HG03139 (cell line): ENCODE measurements at regions not wholly inside any gene's neighbourhood (a gene's known extent, or its start where the extent isn't known, plus 50 kb on each side); places are given as distances from the start of the nearest gene placed in this dataset.
"Not testable (repeated sequence)": the region's sequence is repeated elsewhere in the genome, so short reads cannot be mapped to it uniquely, and the experiment has no call there.

Experiments
- ATAC-seq: cut with Tn5 transposase; IDR thresholded peaks from one replicate; pipeline ENCODE4 v1.9.1; 2021; ENCODE audit not compliant: unreplicated experiment

- no peak for ATAC-seq
Observed at GRCh38 chr9:80509358-80509757, 937.6 kb downstream of the TLE4 start.

DNA sequence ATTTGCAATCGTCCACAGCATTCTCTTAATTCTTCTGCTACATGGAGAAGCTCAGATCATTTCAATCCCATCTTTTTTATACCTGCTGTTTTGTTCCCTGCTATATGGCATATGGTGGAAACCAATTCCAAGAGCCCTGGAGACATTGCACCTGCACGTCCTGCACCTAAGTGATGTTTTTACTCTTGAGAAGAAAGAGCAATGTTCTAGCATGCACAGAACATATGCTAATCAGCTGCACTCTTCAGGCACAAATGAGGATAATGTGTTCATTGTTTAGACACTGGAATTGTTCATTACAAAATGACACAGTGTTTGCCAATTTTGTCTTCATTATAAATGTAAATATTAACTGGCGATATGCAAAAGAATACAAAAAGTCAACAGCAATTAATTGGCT, 935.8 kb downstream of the TLE4 start:
- ATAC-seq, result no peak

GRCh38 chr9:80504601-80505230, 933.0 kb downstream of the TLE4 start:
- ATAC-seq, result no peak

GRCh38 chr9:80503671-80504281, 932.0 kb downstream of the TLE4 start:
- ATAC-seq, result no peak

DNA sequence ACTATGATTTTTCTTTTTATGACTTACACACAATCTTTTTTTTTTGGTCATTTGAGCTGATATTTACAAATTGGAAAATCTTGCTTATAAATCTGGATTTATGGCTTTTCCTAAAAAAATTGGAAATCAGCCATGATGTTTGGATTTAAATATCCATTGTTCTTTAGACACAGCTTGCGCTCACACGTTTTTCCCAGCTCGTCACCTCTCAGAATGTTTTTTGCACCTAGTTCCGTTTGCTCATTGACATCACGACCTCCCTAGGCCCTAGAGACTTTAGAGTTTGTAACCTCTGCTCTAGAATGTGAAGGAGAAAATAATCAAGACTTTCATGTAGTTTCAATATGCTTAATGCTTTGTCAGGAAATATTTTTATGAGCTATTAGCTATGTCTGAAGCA, 930.5 kb downstream of the TLE4 start:
- no peak for ATAC-seq

GRCh38 chr9:80501635-80502034, 929.9 kb downstream of the TLE4 start:
- no peak for ATAC-seq

DNA sequence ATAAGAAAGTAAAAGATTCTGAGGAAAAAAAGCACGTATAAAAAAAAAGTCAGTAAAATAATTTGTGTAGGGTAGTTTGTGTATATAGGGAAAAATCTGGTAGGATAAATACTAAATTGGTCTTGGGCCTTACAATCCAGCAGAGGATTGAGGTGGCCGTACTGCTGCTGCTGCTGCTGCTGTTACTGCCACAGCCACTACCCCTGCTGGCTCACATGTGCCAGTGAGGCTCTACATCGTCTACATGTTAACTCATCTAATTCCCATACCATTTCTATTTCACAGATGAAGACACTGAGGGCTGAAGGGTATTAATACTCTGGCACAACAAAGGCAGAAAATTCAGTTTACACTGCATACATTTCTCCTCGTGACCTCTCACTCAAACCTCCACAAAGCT, 928.5 kb downstream of the TLE4 start:
- no peak for ATAC-seq

DNA sequence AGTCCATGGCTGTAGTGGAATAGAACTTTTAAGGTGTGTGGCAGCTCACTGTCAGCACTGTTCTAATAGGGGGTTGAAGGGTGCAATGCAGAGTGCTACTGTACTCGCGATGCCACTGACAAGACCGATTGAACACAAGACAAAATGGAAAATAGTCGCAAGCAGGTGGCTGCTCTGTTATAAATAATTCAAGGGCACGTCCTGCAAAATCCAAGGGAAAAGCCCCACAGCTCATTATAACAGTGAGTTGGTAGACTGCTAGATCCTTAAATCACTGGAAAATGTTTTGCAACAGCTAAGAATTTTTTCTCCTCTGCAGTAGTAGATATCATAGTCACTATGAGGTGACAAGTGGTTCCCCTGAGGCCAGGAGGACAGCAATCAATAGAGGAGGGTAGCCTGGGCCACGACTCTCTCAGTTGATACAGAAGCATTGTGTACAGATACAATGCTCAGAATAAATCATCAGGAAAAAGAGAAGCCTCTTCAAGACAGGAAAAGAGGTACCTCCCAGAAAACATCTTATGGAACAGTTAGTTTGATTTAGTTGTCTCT, 926.3 kb downstream of the TLE4 start:
- no peak for ATAC-seq

- no peak for ATAC-seq
Observed at GRCh38 chr9:80496901-80497556, 925.3 kb downstream of the TLE4 start.

DNA sequence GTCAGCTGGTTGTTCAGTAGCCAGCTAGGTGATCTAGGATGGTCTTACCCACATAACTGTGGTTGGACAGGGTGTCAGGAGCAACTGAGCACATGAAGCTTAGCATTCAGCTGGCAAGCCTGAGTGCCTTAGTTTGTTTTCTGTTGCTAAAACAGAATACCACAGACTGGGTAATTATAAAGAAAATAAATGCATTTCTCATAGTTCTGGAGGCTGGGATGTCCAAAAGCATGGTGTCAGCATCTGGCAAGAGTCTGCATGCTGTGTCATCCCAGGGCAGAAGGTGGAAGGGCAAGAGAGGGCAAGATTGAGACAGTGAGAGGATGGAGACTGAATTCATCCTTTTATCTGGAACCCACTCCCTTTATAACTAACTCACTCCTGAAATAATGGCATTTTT, 921.5 kb downstream of the TLE4 start:
- ATAC-seq, result no peak

- ATAC-seq, result no peak
Observed at GRCh38 chr9:80492221-80492620, 920.5 kb downstream of the TLE4 start.

DNA sequence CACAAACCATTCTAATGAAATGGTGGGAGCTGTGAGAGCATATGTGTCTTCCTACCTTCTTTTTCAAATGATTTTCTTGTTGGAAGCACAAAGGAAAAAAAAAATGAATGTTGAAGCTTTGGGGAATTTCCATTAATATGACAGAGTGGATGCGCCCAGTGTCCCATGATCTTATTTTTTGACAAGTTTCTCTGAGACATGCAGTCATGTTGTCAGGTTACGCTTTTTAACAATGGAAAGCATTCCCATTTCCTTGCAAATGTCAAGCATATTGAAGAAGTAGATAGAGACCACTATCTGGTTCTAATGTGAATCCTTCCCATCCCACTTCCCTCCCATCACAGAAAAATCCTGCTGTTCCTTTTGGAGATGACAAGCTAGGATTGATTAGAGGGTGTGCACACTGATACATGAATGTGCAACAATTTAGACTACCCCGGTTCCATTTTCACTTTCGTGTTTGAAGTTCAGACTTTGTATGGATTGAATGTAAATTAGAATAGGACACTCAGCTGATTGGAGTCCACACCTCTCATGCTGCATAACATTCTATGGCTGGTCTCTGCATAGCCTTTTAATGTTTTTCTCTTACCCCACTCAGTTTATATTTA, 919.4 kb downstream of the TLE4 start:
- ATAC-seq, result no peak

- ATAC-seq, result no peak
Observed at GRCh38 chr9:80489329-80489728, 917.6 kb downstream of the TLE4 start.

DNA sequence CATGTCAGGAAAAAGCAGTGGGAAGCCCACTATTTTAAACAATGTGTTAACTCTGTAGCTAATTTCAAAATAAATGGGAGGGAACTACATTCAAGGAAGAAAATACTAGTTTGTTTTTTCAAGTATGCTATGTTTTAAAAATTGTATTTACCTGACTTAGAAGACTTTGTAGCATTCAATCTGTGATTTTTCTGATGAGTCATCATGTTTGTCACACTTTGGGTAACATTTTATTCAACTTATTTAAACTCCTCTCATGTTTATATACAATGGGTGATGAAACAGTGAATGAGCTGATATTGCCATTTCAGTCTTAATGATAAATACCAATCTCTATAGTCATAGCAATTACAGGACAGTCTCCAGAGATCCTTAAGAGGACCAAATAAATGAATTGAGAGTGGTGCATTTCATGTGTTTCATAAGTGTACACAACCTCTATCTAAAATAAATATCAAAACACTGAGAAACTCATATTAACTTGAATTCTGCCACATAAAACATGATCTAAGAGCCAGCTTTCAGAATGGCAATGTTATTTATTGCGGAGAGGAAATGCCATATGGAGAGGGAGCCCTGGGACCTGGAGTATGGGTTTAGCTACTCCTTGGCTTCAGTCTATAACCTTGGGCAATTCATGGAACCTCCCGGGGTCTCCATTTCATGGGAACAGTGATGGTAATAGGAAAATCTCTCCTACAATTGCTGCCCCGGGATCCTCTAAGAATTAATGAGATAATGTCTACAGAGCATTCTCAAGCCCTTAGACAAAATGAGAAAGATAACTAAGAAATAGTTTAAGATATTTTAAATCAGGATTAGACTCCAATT, 913.9 kb downstream of the TLE4 start:
- no peak for ATAC-seq

DNA sequence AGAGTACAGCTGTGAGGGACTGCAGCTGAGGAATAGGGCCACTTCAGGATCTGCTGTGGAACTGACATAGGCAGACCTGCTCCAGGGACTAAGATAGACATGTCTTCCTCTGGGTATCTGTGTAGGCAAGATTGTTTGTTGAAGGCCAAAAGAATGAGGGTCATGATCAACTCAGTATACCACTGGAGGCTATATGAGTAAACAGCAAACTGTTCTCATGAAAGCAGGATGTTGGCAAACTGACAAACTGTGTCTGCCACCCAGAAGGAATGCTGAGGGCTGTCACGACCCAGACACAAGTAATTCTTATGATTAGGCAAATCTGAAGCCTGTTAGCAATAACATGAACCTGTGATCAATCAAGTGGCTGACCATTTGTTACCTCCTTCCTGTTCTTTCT, 910.5 kb downstream of the TLE4 start:
- ATAC-seq, result not testable (repeated sequence)

GRCh38 chr9:80467632-80468031, 895.9 kb downstream of the TLE4 start:
- no peak for ATAC-seq

GRCh38 chr9:80465556-80465955, 893.8 kb downstream of the TLE4 start:
- ATAC-seq, result no peak

DNA sequence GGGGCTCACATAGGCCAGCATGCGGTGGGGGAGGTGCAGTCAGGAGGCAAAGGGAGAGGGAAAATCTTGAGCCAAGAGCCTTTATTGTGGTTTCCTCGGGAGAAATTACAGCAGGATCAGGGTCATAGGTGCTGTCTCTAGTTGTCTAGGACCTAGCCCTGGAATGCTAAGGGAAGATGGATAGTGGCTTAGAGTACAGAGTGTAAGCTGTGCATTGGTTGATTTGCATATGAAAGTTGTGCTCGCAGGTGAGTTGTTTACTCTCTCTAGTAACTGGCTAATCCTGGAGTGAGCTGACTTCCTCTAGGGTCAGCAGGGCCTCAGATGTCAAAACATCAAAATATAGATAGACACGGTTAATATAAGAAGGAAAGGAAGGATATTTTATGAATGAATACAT, 877.7 kb downstream of the TLE4 start:
- no peak for ATAC-seq

DNA sequence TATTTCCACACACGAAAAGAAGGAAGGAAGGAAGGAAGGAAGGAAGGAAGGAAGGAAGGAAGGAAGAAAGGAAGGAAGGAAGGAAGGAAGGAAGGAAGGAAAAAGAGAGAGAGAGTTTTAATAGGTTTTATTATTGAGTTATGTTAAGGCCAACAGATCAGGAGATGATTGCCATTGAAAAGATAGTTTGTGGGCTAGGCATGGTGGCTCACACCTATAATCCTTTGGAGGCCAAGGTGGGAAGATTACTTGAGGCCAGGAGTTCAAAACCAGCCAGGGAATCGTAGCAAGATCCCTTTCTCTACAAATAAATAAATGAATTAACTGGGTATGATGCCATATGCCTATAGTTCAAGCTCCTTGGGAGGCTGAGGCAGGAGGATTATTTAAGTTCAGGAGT, 877.2 kb downstream of the TLE4 start:
- no peak for ATAC-seq

DNA sequence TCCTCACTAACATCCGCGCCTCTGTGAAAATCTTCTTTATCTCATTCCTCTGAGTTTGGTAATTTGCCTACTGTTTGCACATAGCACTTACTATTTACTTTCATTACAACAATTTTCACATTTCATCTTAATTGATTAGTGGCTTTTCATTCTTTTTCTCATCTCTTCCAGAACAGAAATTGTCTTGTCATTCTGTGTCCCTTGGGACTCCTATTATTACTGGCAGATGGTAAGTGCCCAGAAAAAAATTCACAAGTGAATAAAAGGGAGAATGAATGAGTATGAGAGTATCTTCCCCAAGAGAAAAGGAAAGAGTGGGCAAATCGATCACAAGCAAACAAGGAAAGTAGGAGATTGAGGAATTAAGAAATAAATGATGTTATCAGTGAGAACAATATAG, 876.1 kb downstream of the TLE4 start:
- no peak for ATAC-seq

DNA sequence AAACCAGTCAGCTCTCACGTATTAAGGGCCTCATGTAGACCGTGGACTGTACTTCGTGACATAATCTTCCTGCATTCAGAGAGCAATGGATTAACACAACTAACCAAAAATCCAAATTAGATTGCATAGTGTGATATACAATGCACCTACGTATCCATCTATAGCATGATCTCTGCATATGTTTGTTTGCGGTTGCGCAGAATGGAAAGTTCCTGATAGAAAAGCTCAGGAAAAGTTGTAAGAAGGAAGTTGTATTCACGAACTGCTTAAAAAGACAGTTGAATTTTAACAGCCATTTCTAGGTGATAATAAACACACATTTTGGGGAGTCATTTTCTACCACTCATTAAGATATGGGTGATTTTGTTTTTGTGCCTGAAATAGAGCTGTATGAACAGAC, 869.0 kb downstream of the TLE4 start:
- ATAC-seq, result no peak
